Endothelial cell of umbilical vein (primary cell): ENCODE measurements at regions not wholly inside any gene's neighbourhood (a gene's known extent, or its start where the extent isn't known, plus 50 kb on each side); places are given as distances from the start of the nearest gene placed in this dataset.

ENCODE experiments used
- BruUV-seq: library from RNA; stranded (reverse); fragments of 400-500 nt; replicated peaks from 2 replicates; lab custom pipeline; 2021; lab: Mats Ljungman, UMichigan
- CTCF ChIA-PET: fragments of 300-600, 350-600 bp; sonication (Branson Sonifier 250); formaldehyde crosslinking; loops from one replicate; lab custom pipeline; 2021; ENCODE audit warnings: antibody characterized with exemption, inconsistent platforms; lab: Charles Lee
- POLR2A ChIA-PET: fragments of 300-600, 350-600 bp; sonication (Branson Sonifier 250); formaldehyde crosslinking; loops from one replicate; lab custom pipeline; 2021; ENCODE audit warnings: antibody characterized with exemption, inconsistent platforms; lab: Charles Lee
- DNase-seq: peaks from one replicate; pipeline ENCODE4 v3.0.0-alpha.2; 2011; ENCODE audit warnings: low read depth, low spot score
- FAIRE-seq: peaks from 2 replicates; lab custom pipeline; 2011; peaks lifted over from hg19 to GRCh38; lab: Jason Lieb, UNC
- H2AFZ ChIP-seq: 2 replicates; pipeline ENCODE4 v1.6.0; 2012; ENCODE audit warnings: low read depth, low read length, control low read depth, inconsistent platforms
- H3K27ac ChIP-seq: 2 replicates; pipeline ENCODE4 v1.5.1; 2011; ENCODE audit warnings: low read depth, mild to moderate bottlenecking, control low read depth, low read length, moderate library complexity; ENCODE audit not compliant: insufficient read depth
- H3K27me3 ChIP-seq, 2 experiments: 2 replicates each; pipeline versions ENCODE4 v1.6.0 to v1.6.1; 2011; ENCODE audit warnings: low read length in 2 of 2, mixed read lengths in 1 of 2; ENCODE audit not compliant: control insufficient read depth in 2 of 2, insufficient read depth in 2 of 2
- H3K36me3 ChIP-seq, 2 experiments: 2 replicates in 1 of 2; 3 replicates in 1 of 2; pipeline ENCODE4 v1.5.1; 2011; ENCODE audit warnings: low read length in 2 of 2, mild to moderate bottlenecking in 1 of 2, moderate library complexity in 1 of 2; ENCODE audit not compliant: control insufficient read depth in 2 of 2, insufficient read depth in 2 of 2; ENCODE audit errors: extremely low read depth in 1 of 2
- H3K4me1 ChIP-seq: 3 replicates; pipeline ENCODE4 v1.5.1; 2011; ENCODE audit warnings: mild to moderate bottlenecking, low read length; ENCODE audit not compliant: control insufficient read depth, insufficient read depth; ENCODE audit errors: extremely low read depth
- H3K4me2 ChIP-seq: 2 replicates; pipeline ENCODE4 v1.6.1; 2011; ENCODE audit warnings: low read length, control low read depth, mixed read lengths; ENCODE audit not compliant: insufficient read depth
- H3K4me3 ChIP-seq, 3 experiments: fragments of 200-600 bp in 1 of 3; sonication (generic), shearing (Covaris generic) in 1 of 3; replicated peaks in 1 of 3; 2 replicates each; pipeline ENCODE4 v1.5.1; 2011 to 2016; ENCODE audit warnings: control low read depth in 3 of 3, low read length in 3 of 3, mild to moderate bottlenecking in 2 of 3, inconsistent platforms in 1 of 3, low read depth in 1 of 3, moderate library complexity in 1 of 3; ENCODE audit not compliant: insufficient read depth in 1 of 3
- H3K79me2 ChIP-seq: 2 replicates; pipeline ENCODE4 v1.6.0; 2012; ENCODE audit warnings: low read length, inconsistent platforms; ENCODE audit not compliant: control insufficient read depth, insufficient read depth
- H3K9ac ChIP-seq: replicated peaks from 2 replicates; pipeline ENCODE3; 2011; ENCODE audit warnings: low read length, control low read depth; ENCODE audit not compliant: insufficient read depth; ENCODE audit errors: extremely low read depth
- H3K9me1 ChIP-seq: replicated peaks from 3 replicates; pipeline ENCODE4 v1.6.0; 2011; ENCODE audit warnings: mild to moderate bottlenecking, low read length; ENCODE audit not compliant: control insufficient read depth, insufficient read depth; ENCODE audit errors: extremely low read depth
- H3K9me3 ChIP-seq: replicated peaks from 2 replicates; pipeline ENCODE4 v1.5.1; 2012; ENCODE audit warnings: low read length, inconsistent platforms; ENCODE audit not compliant: control insufficient read depth, insufficient read depth
- H4K20me1 ChIP-seq: replicated peaks from 2 replicates; pipeline ENCODE3; 2011; ENCODE audit warnings: mild to moderate bottlenecking, low read length; ENCODE audit not compliant: control insufficient read depth, insufficient read depth; ENCODE audit errors: extremely low read depth
- CTCF ChIP-seq, 2 donors: IDR thresholded peaks; 1 replicate in 1 of 2; 2 replicates in 1 of 2; pipeline ENCODE4 v1.5.1; 2011; ENCODE audit warnings: low read length in 2 of 2, mild to moderate bottlenecking in 2 of 2, moderate library complexity in 2 of 2, control low read depth in 1 of 2, inconsistent platforms in 1 of 2, low read depth in 1 of 2; ENCODE audit not compliant: insufficient read depth in 1 of 2; ENCODE audit errors: extremely low read depth in 1 of 2
- EZH2 ChIP-seq: IDR thresholded peaks from 2 replicates; pipeline ENCODE4 v1.6.1; 2012; ENCODE audit warnings: borderline replicate concordance, low read depth, mild to moderate bottlenecking, moderate library complexity, low read length, inconsistent platforms; ENCODE audit not compliant: severe bottlenecking
- GATA2 ChIP-seq: IDR thresholded peaks from 2 replicates; pipeline ENCODE4 v1.7.0; 2011; ENCODE audit warnings: low read depth, mild to moderate bottlenecking, moderate library complexity, mixed read lengths, low read length; ENCODE audit not compliant: insufficient read length, insufficient read depth
- JUN ChIP-seq: IDR thresholded peaks from 2 replicates; pipeline ENCODE4 v1.6.1; 2011; ENCODE audit warnings: borderline replicate concordance, low read depth; ENCODE audit not compliant: insufficient read length, insufficient read depth
- MYC ChIP-seq: IDR thresholded peaks from one replicate; pipeline ENCODE4 v1.6.1; 2011; ENCODE audit warnings: mild to moderate bottlenecking, low read depth, low read length
- POLR2A ChIP-seq: IDR thresholded peaks from 2 replicates; pipeline ENCODE4 v1.6.1; 2012; ENCODE audit warnings: low read depth, mild to moderate bottlenecking, control low read depth, low read length
- POLR2AphosphoS5 ChIP-seq: IDR thresholded peaks from 2 replicates; pipeline ENCODE4 v1.6.1; 2012; ENCODE audit warnings: low read depth, mild to moderate bottlenecking, control low read depth, low read length, moderate library complexity; ENCODE audit not compliant: insufficient read depth
- dilution Hi-C: fragments of 300-500 bp; cut with MboI; formaldehyde crosslinking; loops from one replicate; pipeline ENCODE4 v1.15.0; 2019; ENCODE audit warnings: low sequenced_read_pairs; ENCODE audit not compliant: extremely low pct_ligation_motif_present
- intact Hi-C: fragments of 100-400 bp; cut with micrococcal nuclease; formaldehyde crosslinking; loops from one replicate; pipeline ENCODE4 v1.10.0; 2022

GRCh38 chr12:47297993-47298392, 218.2 kb upstream of the AMIGO2 start:
- Histone ChIP-seq H3K9me1 (no peaks in the 10 kb centered on the region), H3K27ac (no peak overlapping the region), H3K79me2 (no peaks in the 10 kb centered on the region), H3K4me3 (no peak overlapping the region), H3K4me2 (no peak overlapping the region), H3K27me3 (no peaks in the 10 kb centered on the region), H2AFZ (no peak overlapping the region), H3K36me3 (no peaks in the 10 kb centered on the region), H3K9ac (no peak overlapping the region), H3K9me3 (no peaks in the 10 kb centered on the region), H3K4me1 (no peaks in the 10 kb centered on the region), H4K20me1 (no peaks in the 10 kb centered on the region)
- intact Hi-C loops (no loop called here), dilution Hi-C loops (no loop called here)
- CTCF ChIA-PET, result interaction anchor here (1.5 kb wide), 1 partner anchor 265 kb away, joined by 6 read pairs; no protein-coding TSS in a partner anchor
- POLR2A ChIA-PET, result no interaction called here
- BruUV-seq, result no TSS peak
- FAIRE-seq (no peak), DNase-seq (no peak)
- no peak for TF ChIP-seq EZH2
- no peak for TF ChIP-seq MYC
- TF ChIP-seq CTCF (IDR thresholded peaks at IDR 0.05; ENCODE audit: extremely low read depth in 1 of 2, insufficient read depth in 1 of 2, low read depth in 1 of 2, low read length in 2 of 2), result no peak
- TF ChIP-seq POLR2AphosphoS5, result no peak
- TF ChIP-seq POLR2A, result no peak
- no peak for TF ChIP-seq JUN
- TF ChIP-seq GATA2, result no peak
